HepG2 (cell line): ENCODE measurements at regions not wholly inside any gene's neighbourhood (a gene's known extent, or its start where the extent isn't known, plus 50 kb on each side); places are given as distances from the start of the nearest gene placed in this dataset.

Experiments used
- ATAC-seq: fragments of 200-7000 bp; cut with Tn5 transposase; 3 replicates; pipeline ENCODE4 v1.9.1; 2020; ENCODE audit warnings: mild to moderate bottlenecking, moderate library complexity
- BruUV-seq: library from RNA; stranded (reverse); fragments of 400-500 nt; replicated peaks from 2 replicates; lab custom pipeline; 2021; lab: Mats Ljungman, UMichigan
- CTCF ChIA-PET: fragments of 300-600 bp; formaldehyde crosslinking; extraction: SDS; loops from one replicate; lab custom pipeline; 2021; ENCODE audit warnings: low total read pairs, inconsistent platforms, low intra/inter-chr PET ratio; lab: Yijun Ruan, JAX
- POLR2A ChIA-PET: fragments of 350-600 bp; sonication (Branson Sonifier 250); formaldehyde crosslinking; loops from one replicate; lab custom pipeline; 2020; ENCODE audit warnings: antibody characterized with exemption, inconsistent platforms; lab: Yijun Ruan, JAX
- DNase-seq: peaks from one replicate; pipeline ENCODE4 v3.0.0-alpha.2; 2015; ENCODE audit warnings: low spot score
- FAIRE-seq: peaks from 3 replicates; lab custom pipeline; 2011; peaks lifted over from hg19 to GRCh38; lab: Jason Lieb, UNC
- H2AFZ ChIP-seq: one replicate; pipeline ENCODE4 v1.6.1; 2011; ENCODE audit warnings: low read length, inconsistent platforms
- H3K27ac ChIP-seq: fragments of 300-600 bp; 3 replicates; pipeline ENCODE4 v1.8.0; 2011; ENCODE audit warnings: mixed run types, mild to moderate bottlenecking, mixed read lengths, low read length, inconsistent platforms; ENCODE audit not compliant: insufficient read depth; ENCODE audit errors: extremely low read length
- H3K27me3 ChIP-seq, 2 experiments: fragments of 200-600 bp in 1 of 2; 2 replicates in 1 of 2; 3 replicates in 1 of 2; pipeline versions ENCODE4 v1.6.0 to v1.8.0; 2011; ENCODE audit warnings: low read length in 2 of 2, mild to moderate bottlenecking in 2 of 2, moderate library complexity in 2 of 2, inconsistent platforms in 1 of 2; ENCODE audit not compliant: insufficient read depth in 2 of 2, control insufficient read depth in 1 of 2
- H3K36me3 ChIP-seq, 2 experiments: fragments of 200-600 bp in 1 of 2; replicated peaks in 1 of 2; 2 replicates in 1 of 2; 3 replicates in 1 of 2; pipeline versions ENCODE4 v1.5.1 to v1.8.0; 2011; ENCODE audit warnings: low read length in 2 of 2, inconsistent platforms in 1 of 2; ENCODE audit not compliant: insufficient read depth in 2 of 2, control insufficient read depth in 1 of 2
- H3K4me1 ChIP-seq: 2 replicates; pipeline ENCODE4 v1.5.1; 2012; ENCODE audit warnings: low read length, inconsistent platforms; ENCODE audit not compliant: insufficient read depth
- H3K4me2 ChIP-seq: 2 replicates; pipeline ENCODE4 v1.6.0; 2011; ENCODE audit warnings: low read depth, low read length, inconsistent platforms
- H3K4me3 ChIP-seq, 3 experiments: fragments of 200-600 bp in 1 of 3; sonication (generic), shearing (Covaris generic) in 1 of 3; replicated peaks in 1 of 3; 2 replicates each; pipeline ENCODE4 v1.5.1; 2011 to 2016; ENCODE audit warnings: low read length in 3 of 3, inconsistent platforms in 2 of 3, low read depth in 2 of 3, mild to moderate bottlenecking in 2 of 3, control low read depth in 1 of 3, mixed read lengths in 1 of 3; ENCODE audit not compliant: insufficient read depth in 1 of 3
- H3K79me2 ChIP-seq: one replicate; pipeline ENCODE4 v1.6.1; 2011; ENCODE audit warnings: low read length, inconsistent platforms; ENCODE audit not compliant: insufficient read depth
- H3K9ac ChIP-seq: 2 replicates; pipeline ENCODE4 v1.6.0; 2011; ENCODE audit warnings: mild to moderate bottlenecking, low read depth, low read length, inconsistent platforms; ENCODE audit not compliant: insufficient read depth
- H3K9me3 ChIP-seq: 2 replicates; pipeline ENCODE4 v1.5.1; 2012; ENCODE audit warnings: mild to moderate bottlenecking, low read length
- H4K20me1 ChIP-seq: 2 replicates; pipeline ENCODE4 v1.6.0; 2011; ENCODE audit warnings: inconsistent platforms, mild to moderate bottlenecking, low read length, moderate library complexity; ENCODE audit not compliant: insufficient read depth
- AFF4 ChIP-seq: sonication (generic); formaldehyde crosslinking; IDR thresholded peaks from 2 replicates; pipeline ENCODE4 v1.4.0; 2020; ENCODE audit warnings: missing genetic modification reagents
- BCLAF1 ChIP-seq: fragments of 450-650 bp; IDR thresholded peaks from 2 replicates; pipeline ENCODE4 v1.6.1; 2017; ENCODE audit warnings: mild to moderate bottlenecking
- CENPBD1 ChIP-seq: sonication (generic); formaldehyde crosslinking; IDR thresholded peaks from 2 replicates; pipeline ENCODE4 v1.8.0; 2022; ENCODE audit warnings: missing genetic modification reagents, low read depth, mild to moderate bottlenecking, borderline replicate concordance
- CSRNP1 ChIP-seq: sonication (generic); formaldehyde crosslinking; IDR thresholded peaks from 2 replicates; pipeline ENCODE4 v1.8.1; 2023; ENCODE audit warnings: mild to moderate bottlenecking, missing genetic modification reagents
- GLI4 ChIP-seq: sonication (generic); formaldehyde crosslinking; IDR thresholded peaks from 2 replicates; pipeline ENCODE4 v1.5.1; 2020; ENCODE audit warnings: missing genetic modification reagents, mild to moderate bottlenecking, moderate library complexity, borderline replicate concordance
- REL ChIP-seq: sonication (generic); formaldehyde crosslinking; conservative IDR thresholded peaks from 2 replicates; pipeline ENCODE4 v1.8.0; 2022; ENCODE audit warnings: mild to moderate bottlenecking, missing genetic modification reagents, moderate library complexity
- ZKSCAN5 ChIP-seq: sonication (generic); formaldehyde crosslinking; IDR thresholded peaks from 2 replicates; pipeline ENCODE4 v1.5.1; 2020; ENCODE audit warnings: mild to moderate bottlenecking, missing genetic modification reagents
- ZNF382 ChIP-seq: sonication (generic); formaldehyde crosslinking; IDR thresholded peaks from 2 replicates; pipeline ENCODE4 v1.5.0; 2020; ENCODE audit warnings: missing genetic modification reagents, mild to moderate bottlenecking, borderline replicate concordance
- ZNF710 ChIP-seq: sonication (generic); formaldehyde crosslinking; IDR thresholded peaks from 2 replicates; pipeline ENCODE4 v1.5.0; 2020; ENCODE audit warnings: mild to moderate bottlenecking, missing genetic modification reagents, borderline replicate concordance
- ZNF75D ChIP-seq: sonication (generic); formaldehyde crosslinking; IDR thresholded peaks from 2 replicates; pipeline ENCODE4 v1.8.1; 2023; ENCODE audit warnings: missing genetic modification reagents, mild to moderate bottlenecking, borderline replicate concordance
- ZNF766 ChIP-seq: sonication (generic); formaldehyde crosslinking; IDR thresholded peaks from 2 replicates; pipeline ENCODE4 v1.5.0; 2020; ENCODE audit warnings: missing genetic modification reagents, borderline replicate concordance
- ZNF782 ChIP-seq: sonication (generic); formaldehyde crosslinking; IDR thresholded peaks from 2 replicates; pipeline ENCODE4 v1.4.0; 2020; ENCODE audit warnings: missing genetic modification reagents, mild to moderate bottlenecking, borderline replicate concordance
- ZNF790 ChIP-seq: sonication (generic); formaldehyde crosslinking; IDR thresholded peaks from 2 replicates; pipeline ENCODE4 v1.8.0; 2022; ENCODE audit warnings: missing genetic modification reagents, mild to moderate bottlenecking, borderline replicate concordance
- WGBS: methylation state at CpG from one replicate; pipeline ENCODE4 v1.1.6; 2017; ENCODE audit warnings: low lambda C conversion rate; 5-methylcytosine and 5-hydroxymethylcytosine counted together
- in situ Hi-C: cut with HindIII; loops from 2 replicates; pipeline ENCODE4 v1.10.0; 2017; ENCODE audit warnings: low pct_unique_long_range_greater_than_20kb; ENCODE audit not compliant: extremely low pct_ligation_motif_present
- intact Hi-C: fragments of 100-400 bp; cut with micrococcal nuclease; formaldehyde crosslinking; loops from one replicate; pipeline ENCODE4 v1.10.0; 2022; ENCODE audit not compliant: unreplicated experiment

GRCh38 chr14:80054020-80054419 is 157.3 kb downstream of the DIO2 start:
- no peak overlapping the region for H2AFZ ChIP-seq
- H3K36me3 ChIP-seq = no peaks in the 10 kb centered on the region
- no TSS peak for BruUV-seq
- no peak for FAIRE-seq
- POLR2A ChIA-PET = no interaction called here
- ATAC-seq = no peak
- 2% methylated on average over 3 of the region's 3 CpGs for WGBS
- CTCF ChIA-PET = no interaction called here
- intact Hi-C loops = loop anchor here (10.0 kb wide), 1 partner anchor 161 kb away; the partner anchor contains the start of gene DIO2
- no peak overlapping the region for H3K9ac ChIP-seq
- H3K9me3 ChIP-seq = peaks cover 6% of the 10 kb centered on the region; the same call in 1 of the 2 replicates
- no peak overlapping the region for H3K4me3 ChIP-seq
- no peaks in the 10 kb centered on the region for H3K4me1 ChIP-seq
- no peak overlapping the region for H3K27ac ChIP-seq
- H3K4me2 ChIP-seq = no peak overlapping the region
- H3K27me3 ChIP-seq = no peaks in the 10 kb centered on the region
- no peaks in the 10 kb centered on the region for H3K79me2 ChIP-seq
- in situ Hi-C loops = loop anchor here (25.0 kb wide), 1 partner anchor 808 kb away; no protein-coding TSS in a partner anchor
- H4K20me1 ChIP-seq = no peaks in the 10 kb centered on the region
- no peak for TF ChIP-seq REL (CRISPR knock-in tag)
- TF ChIP-seq ZNF782 (CRISPR knock-in tag) = no peak
- TF ChIP-seq ZKSCAN5 = no peak
- no peak for TF ChIP-seq ZNF790 (CRISPR knock-in tag)
- TF ChIP-seq CENPBD1 = no peak
- TF ChIP-seq ZNF766 = no peak
- TF ChIP-seq ZNF382 (CRISPR knock-in tag) = no peak
- no peak for TF ChIP-seq GLI4 (CRISPR knock-in tag)
- TF ChIP-seq BCLAF1 = no peak
- no peak for TF ChIP-seq ZNF710 (CRISPR knock-in tag)
- TF ChIP-seq ZNF75D = no peak
- TF ChIP-seq CSRNP1 (CRISPR knock-in tag) = no peak
- TF ChIP-seq AFF4 (CRISPR knock-in tag) = no peak
- TF ChIP-seq, all 625 proteins: peak for 0
- no peak for DNase-seq
